SK-N-SH (cell line): ENCODE measurements at regions not wholly inside any gene's neighbourhood (a gene's known extent, or its start where the extent isn't known, plus 50 kb on each side); places are given as distances from the start of the nearest gene placed in this dataset.

ENCODE experiments used
- CHD2 ChIP-seq: fragments of 150-350 bp; IDR thresholded peaks from 2 replicates; pipeline ENCODE4 v1.6.1; 2018; ENCODE audit warnings: low read length; ENCODE audit not compliant: partially characterized antibody
- ELF1 ChIP-seq: IDR thresholded peaks from 2 replicates; pipeline ENCODE4 v1.4.0; 2012
- EP300 ChIP-seq, 2 experiments: IDR thresholded peaks; 2 replicates each; pipeline versions ENCODE4 v1.4.0 to v1.6.1; 2012; ENCODE audit warnings: borderline replicate concordance in 1 of 2, low read depth in 1 of 2, low read length in 1 of 2
- FOXM1 ChIP-seq: IDR thresholded peaks from 2 replicates; pipeline ENCODE4 v1.4.0; 2012; ENCODE audit warnings: low read depth, mild to moderate bottlenecking
- GABPA ChIP-seq: IDR thresholded peaks from 2 replicates; pipeline ENCODE4 v1.4.0; 2012; ENCODE audit warnings: low read depth, mild to moderate bottlenecking
- SIN3A ChIP-seq: IDR thresholded peaks from 2 replicates; pipeline ENCODE4 v1.6.1; 2012; ENCODE audit warnings: low read depth, mild to moderate bottlenecking, low read length, moderate library complexity, borderline replicate concordance
- TCF12 ChIP-seq: IDR thresholded peaks from 2 replicates; pipeline ENCODE4 v1.4.0; 2012
- TEAD4 ChIP-seq: IDR thresholded peaks from 2 replicates; pipeline ENCODE4 v1.4.0; 2012; ENCODE audit warnings: mild to moderate bottlenecking, borderline replicate concordance; ENCODE audit not compliant: insufficient read depth
- YY1 ChIP-seq: IDR thresholded peaks from 2 replicates; pipeline ENCODE4 v1.4.0; 2012; ENCODE audit warnings: low read depth, mild to moderate bottlenecking
- TF ChIP-seq, protein P1 (sequence below): fragments of 200-600 bp; sonication (generic); IDR thresholded peaks from 2 replicates; pipeline ENCODE4 v1.6.1; 2017; ENCODE audit warnings: antibody characterized with exemption, mild to moderate bottlenecking, moderate library complexity
- TF ChIP-seq, protein P2 (sequence below): IDR thresholded peaks from 2 replicates; pipeline ENCODE4; 2012
- TF ChIP-seq, protein P3 (sequence below): fragments of 150-350 bp; IDR thresholded peaks from 2 replicates; pipeline ENCODE4 v1.6.1; 2017; ENCODE audit warnings: antibody characterized with exemption, low read length, low read depth, borderline replicate concordance
- TF ChIP-seq, protein P4 (sequence below): IDR thresholded peaks from 2 replicates; pipeline ENCODE4 v1.6.1; 2012; ENCODE audit warnings: mild to moderate bottlenecking, low read depth, low read length, moderate library complexity
- TF ChIP-seq, protein P5 (sequence below): IDR thresholded peaks from 2 replicates; pipeline ENCODE4 v1.4.0; 2012; ENCODE audit warnings: low read depth

DNA sequence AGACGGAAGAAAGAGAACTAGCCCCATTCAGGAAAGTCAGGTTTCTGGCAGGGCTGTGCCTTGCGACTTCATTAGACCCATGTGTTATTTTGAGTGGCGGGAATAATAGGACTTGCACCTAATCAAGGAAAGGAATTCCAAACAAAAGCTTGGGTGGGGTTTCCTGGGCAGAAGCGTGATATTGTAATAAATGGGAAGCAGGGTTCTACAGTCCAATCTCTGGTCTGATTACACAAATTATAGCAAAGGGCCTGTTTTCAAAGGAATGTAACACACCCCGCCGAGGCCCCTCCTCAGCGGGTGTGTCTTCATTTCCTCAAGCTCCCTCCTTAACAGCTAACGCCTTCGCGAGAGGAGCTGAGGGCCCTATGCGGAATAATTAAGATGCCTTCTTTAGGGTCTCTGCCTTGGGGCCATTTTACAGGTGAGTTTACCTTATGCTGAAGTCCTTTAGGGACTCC lies 396.0 kb upstream of the C2CD4B start:
- TF ChIP-seq TEAD4 (no peak), EP300 (IDR thresholded peaks at IDR 0.05; ENCODE audit: borderline replicate concordance in 1 of 2, low read depth in 1 of 2, low read length in 1 of 2) (no peak), YY1 (no peak), TCF12 (no peak), SIN3A (no peak), GABPA (no peak), CHD2 (no peak), ELF1 (no peak), FOXM1 (no peak)
- TF ChIP-seq, protein P1, sequence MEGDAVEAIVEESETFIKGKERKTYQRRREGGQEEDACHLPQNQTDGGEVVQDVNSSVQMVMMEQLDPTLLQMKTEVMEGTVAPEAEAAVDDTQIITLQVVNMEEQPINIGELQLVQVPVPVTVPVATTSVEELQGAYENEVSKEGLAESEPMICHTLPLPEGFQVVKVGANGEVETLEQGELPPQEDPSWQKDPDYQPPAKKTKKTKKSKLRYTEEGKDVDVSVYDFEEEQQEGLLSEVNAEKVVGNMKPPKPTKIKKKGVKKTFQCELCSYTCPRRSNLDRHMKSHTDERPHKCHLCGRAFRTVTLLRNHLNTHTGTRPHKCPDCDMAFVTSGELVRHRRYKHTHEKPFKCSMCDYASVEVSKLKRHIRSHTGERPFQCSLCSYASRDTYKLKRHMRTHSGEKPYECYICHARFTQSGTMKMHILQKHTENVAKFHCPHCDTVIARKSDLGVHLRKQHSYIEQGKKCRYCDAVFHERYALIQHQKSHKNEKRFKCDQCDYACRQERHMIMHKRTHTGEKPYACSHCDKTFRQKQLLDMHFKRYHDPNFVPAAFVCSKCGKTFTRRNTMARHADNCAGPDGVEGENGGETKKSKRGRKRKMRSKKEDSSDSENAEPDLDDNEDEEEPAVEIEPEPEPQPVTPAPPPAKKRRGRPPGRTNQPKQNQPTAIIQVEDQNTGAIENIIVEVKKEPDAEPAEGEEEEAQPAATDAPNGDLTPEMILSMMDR = no peak
- TF ChIP-seq, protein P2, sequence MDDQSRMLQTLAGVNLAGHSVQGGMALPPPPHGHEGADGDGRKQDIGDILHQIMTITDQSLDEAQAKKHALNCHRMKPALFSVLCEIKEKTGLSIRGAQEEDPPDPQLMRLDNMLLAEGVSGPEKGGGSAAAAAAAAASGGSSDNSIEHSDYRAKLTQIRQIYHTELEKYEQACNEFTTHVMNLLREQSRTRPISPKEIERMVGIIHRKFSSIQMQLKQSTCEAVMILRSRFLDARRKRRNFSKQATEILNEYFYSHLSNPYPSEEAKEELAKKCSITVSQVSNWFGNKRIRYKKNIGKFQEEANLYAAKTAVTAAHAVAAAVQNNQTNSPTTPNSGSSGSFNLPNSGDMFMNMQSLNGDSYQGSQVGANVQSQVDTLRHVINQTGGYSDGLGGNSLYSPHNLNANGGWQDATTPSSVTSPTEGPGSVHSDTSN = no peak
- TF ChIP-seq, protein P3, sequence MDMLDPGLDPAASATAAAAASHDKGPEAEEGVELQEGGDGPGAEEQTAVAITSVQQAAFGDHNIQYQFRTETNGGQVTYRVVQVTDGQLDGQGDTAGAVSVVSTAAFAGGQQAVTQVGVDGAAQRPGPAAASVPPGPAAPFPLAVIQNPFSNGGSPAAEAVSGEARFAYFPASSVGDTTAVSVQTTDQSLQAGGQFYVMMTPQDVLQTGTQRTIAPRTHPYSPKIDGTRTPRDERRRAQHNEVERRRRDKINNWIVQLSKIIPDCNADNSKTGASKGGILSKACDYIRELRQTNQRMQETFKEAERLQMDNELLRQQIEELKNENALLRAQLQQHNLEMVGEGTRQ = no peak
- TF ChIP-seq, protein P4, sequence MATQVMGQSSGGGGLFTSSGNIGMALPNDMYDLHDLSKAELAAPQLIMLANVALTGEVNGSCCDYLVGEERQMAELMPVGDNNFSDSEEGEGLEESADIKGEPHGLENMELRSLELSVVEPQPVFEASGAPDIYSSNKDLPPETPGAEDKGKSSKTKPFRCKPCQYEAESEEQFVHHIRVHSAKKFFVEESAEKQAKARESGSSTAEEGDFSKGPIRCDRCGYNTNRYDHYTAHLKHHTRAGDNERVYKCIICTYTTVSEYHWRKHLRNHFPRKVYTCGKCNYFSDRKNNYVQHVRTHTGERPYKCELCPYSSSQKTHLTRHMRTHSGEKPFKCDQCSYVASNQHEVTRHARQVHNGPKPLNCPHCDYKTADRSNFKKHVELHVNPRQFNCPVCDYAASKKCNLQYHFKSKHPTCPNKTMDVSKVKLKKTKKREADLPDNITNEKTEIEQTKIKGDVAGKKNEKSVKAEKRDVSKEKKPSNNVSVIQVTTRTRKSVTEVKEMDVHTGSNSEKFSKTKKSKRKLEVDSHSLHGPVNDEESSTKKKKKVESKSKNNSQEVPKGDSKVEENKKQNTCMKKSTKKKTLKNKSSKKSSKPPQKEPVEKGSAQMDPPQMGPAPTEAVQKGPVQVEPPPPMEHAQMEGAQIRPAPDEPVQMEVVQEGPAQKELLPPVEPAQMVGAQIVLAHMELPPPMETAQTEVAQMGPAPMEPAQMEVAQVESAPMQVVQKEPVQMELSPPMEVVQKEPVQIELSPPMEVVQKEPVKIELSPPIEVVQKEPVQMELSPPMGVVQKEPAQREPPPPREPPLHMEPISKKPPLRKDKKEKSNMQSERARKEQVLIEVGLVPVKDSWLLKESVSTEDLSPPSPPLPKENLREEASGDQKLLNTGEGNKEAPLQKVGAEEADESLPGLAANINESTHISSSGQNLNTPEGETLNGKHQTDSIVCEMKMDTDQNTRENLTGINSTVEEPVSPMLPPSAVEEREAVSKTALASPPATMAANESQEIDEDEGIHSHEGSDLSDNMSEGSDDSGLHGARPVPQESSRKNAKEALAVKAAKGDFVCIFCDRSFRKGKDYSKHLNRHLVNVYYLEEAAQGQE = no peak
- TF ChIP-seq, protein P5, sequence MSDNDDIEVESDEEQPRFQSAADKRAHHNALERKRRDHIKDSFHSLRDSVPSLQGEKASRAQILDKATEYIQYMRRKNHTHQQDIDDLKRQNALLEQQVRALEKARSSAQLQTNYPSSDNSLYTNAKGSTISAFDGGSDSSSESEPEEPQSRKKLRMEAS = no peak
